GM19438 (cell line): ENCODE measurements at regions not wholly inside any gene's neighbourhood (a gene's known extent, or its start where the extent isn't known, plus 50 kb on each side); places are given as distances from the start of the nearest gene placed in this dataset.

Experiments used
- ATAC-seq: cut with Tn5 transposase; IDR thresholded peaks from one replicate; pipeline ENCODE4 v1.9.1; 2021; ENCODE audit warnings: low read depth; ENCODE audit not compliant: unreplicated experiment

DNA sequence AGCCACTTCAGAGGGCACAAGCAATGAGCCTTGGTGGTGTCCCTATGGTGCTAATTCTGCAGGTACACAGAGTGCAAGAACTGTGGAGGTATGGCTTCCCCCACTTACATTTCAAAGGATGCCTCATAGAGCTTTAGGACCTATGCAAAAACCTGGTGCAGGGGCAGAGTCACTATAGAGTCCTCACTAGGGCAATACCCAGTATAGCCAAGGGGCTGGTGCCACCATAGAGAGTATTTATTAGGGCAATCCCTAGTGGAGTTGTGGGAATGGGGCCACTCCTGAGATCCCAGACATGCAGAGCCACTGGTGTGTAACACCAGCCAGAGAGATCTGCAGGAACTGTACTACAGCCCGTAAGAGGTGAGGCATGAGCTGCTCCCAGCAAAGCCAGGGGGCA lies 312.2 kb downstream of the SLC4A3 start:
- ATAC-seq = no peak

DNA sequence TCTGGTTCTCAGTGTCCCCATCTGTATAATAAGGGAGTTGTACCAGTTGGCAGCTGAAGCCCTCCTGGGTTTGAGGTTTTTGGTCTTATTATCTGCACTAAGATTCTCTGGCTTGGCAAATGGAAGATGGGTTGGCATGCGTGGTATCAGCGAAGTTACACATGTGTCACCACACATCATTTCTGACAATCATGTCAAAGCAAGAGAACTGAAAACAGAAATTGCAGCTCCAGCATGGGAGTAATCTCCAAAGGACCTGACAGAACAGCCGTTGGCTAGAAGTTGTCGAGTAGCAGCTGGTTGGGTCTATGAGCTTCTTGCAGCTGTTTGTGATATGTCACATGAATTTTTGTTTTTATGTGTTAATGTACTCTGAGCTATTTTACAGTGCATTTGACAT lies 317.4 kb downstream of the SLC4A3 start:
- no peak for ATAC-seq

DNA sequence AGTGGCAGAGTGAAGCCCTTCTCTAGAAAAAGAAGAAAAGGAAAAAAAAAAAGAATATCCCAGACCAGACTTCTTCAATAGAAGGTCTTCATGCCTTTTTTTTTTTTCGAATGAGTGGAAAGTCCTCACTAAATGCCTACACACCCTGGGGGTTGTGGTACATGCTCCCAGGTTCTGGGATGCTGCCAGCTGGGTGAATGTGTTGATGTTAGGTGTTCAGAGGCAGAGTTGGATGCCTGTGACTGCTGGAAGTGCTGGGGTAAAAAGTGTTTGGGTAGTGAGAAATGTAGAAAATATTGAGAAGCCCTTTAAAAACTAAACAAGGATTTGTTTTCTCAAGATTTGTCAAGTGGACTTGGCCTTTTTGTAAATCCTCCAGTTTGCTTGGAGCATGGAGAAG lies 318.6 kb downstream of the SLC4A3 start:
- ATAC-seq = no peak

DNA sequence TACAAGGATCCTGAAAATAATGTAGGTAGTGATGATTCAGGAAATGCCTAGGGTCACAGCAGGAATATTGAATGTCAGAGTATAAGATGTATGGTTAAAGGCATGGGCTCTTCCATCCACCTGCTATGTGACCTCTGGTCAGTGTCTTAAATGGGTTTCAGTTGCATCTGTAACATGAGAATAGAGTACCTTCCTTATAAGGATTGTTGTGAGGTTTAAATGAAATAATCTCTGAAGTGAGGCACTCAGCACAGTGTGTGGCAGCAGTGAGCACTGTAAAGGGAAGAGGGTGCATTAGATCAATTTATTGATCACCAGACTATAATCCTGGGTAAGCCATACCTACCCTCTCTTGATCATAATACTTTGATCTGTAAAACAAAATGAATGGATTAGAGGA lies 319.1 kb downstream of the SLC4A3 start:
- ATAC-seq = no peak

DNA sequence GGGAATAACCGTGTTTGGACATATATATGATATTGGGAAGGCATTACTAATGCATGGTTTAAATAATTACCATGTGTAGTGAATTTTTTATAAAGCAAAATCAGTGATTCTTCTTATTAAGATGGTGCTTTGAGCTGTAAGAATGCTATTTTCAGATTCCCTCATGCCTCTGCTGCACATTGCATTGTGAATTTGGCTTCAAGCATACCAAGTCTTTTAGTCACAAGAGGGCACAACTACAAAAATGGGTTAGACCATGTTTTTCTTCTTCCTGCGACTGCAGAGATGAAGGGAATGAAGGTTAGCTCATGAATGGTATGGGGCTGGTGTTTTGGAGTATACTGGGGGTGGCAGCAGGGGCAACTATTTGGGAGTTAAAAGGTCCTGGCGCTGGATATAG lies 320.1 kb downstream of the SLC4A3 start:
- ATAC-seq = no peak

DNA sequence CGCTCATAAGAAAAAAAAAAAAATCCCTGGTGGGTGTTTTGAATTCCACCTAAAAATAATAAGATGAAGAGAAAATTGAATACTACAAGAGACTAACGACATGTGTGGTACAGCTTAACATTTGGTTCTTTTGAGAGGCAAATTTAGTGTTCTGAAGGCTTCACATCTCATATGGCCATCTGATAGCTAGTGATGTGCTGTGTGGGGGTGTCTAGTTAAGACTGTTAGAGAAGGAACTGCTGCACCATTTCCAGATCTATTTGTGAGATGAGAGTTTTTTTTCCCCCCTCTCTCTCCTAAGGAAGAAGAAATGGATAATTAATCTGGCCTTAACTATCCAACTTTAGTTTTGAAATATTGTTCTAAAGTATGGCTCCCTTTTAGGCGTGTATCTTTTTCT lies 321.6 kb downstream of the SLC4A3 start:
- ATAC-seq = no peak

DNA sequence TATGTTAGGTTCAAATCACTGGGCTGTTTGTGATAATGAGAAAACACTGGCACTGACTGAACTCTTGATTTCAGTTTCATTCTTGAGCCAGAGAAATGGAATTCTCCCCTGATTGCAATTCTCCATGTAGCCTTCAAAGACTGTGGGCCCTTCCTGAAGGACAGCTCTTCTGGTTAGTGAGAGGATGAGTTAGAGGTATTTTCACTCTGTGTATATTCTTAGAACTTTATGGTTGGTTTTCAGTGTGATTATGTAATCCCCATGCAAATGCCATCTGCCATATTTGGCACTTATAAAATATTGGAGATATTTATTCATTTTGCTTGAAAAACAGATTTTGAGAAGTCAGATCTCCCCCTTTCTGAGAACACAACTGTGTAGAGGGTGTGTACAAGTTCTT lies 323.7 kb downstream of the SLC4A3 start:
- ATAC-seq = no peak

DNA sequence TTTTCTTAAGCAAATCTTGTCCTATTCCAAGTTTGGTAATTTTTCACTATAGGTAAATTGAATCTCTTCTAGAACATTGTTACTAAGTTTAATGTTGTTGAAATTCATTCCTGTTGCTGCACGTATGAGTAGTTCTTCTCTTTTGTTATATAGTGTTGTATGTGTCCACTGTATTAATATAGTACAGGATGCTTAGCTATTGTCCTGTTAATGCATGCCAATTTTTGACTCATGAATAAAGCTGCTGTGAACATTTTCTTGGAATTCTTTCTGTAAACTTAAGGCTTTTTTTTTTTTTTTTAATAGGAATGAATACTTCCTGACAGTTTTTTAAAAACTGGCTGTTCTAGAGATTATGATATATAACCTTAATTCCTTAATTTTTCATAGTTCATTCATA lies 326.9 kb downstream of the SLC4A3 start:
- ATAC-seq = no peak

DNA sequence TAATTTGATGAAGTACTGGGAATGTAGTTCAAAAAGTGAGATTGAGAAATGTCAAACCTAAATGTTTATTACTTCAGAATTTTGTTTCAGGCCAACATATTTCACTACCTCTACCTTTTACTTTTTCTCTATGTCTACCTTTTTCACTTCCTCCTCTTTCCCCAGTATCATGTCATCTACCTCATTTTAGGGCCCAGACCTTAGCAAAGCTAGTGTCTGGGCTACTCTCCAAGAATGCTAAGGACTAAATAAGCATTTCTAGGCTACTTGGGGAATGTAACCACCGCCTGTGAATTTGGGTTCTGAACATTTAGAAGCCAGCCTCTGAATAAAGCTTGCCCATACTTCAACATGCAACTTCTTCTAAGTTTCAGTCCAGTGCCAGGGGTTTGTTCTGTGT lies 330.4 kb downstream of the SLC4A3 start:
- no peak for ATAC-seq

DNA sequence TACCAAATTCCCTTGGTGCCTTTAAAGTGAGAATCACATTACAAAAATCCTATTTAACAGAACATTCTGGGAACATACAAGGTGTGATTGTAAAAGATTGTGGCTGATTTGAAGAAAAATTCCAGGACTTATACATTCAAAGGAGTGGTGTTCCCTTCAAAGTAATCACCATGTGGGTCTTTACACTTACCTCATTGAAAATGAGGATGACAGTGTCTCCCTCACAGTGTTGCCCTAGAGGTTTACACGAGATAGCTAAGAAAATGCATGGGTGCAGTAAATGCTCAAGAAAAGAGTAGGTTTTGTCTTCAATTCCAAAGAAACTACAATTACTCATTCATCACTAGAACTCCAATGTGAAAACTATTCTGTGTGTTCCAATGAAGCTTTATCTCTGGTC lies 331.5 kb downstream of the SLC4A3 start:
- ATAC-seq = no peak

DNA sequence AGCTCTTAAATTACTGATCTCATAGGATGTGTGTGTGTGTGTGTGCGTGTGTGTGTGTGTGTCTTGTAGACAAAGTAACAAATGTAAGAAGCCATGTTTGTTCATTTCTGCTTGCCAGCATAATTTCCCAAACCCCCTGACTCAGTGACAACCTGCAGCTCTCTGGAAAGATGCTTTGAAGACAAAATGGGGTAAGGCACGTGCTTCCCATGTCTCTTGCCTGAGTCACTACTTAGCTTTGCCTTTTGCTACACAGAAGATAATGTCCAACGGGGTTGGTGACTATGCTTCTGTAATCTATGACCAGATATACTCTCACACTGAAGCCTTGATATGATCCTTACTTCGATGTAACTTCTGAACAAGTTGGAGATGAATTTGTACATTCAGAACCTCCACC lies 332.0 kb downstream of the SLC4A3 start:
- ATAC-seq = no peak

DNA sequence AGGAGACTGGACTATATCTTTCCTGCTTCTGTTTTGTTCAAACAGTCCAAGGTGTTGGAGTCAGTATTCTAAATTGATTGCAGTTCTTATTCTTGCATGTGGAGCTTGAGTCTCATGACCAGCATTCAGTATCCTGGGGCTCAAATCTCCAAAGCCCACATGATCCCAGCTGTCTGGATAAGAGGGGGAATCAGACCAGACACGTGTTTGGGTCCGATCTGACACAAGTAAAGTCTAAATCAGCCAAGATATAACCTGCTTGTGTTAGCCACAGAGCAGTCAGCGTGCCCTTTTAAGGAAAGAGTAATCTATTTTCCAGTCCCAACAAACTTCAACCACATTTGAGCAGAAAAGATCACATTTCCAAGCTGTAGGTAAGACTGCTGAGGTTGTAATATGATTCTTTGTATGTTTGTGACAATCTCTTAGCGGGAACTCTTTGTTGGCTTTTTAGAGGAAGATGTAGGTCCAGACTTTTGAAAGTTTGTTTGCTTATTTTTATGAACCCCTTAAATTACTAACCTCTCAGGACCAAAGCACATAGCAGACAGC lies 334.6 kb downstream of the SLC4A3 start:
- no peak for ATAC-seq

DNA sequence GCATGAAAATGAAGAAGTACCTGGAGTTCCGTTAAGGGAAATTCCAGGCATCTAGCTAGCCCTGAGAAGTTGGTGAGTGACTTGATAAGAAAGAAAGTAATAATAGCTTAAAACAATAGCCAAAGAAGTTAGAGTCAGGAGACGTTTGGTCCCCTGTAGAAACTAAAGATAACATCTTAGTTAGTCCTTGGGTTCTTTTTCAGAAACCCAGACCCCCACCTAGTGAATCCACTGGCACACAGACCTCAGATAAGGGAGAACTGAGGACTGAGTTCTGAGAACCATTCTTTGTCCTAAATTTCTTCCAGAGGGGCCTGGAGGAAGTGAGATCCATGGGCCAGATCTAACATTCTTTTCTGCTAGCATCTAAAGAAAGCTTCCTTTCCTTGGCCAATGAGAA lies 335.4 kb downstream of the SLC4A3 start:
- no peak for ATAC-seq

DNA sequence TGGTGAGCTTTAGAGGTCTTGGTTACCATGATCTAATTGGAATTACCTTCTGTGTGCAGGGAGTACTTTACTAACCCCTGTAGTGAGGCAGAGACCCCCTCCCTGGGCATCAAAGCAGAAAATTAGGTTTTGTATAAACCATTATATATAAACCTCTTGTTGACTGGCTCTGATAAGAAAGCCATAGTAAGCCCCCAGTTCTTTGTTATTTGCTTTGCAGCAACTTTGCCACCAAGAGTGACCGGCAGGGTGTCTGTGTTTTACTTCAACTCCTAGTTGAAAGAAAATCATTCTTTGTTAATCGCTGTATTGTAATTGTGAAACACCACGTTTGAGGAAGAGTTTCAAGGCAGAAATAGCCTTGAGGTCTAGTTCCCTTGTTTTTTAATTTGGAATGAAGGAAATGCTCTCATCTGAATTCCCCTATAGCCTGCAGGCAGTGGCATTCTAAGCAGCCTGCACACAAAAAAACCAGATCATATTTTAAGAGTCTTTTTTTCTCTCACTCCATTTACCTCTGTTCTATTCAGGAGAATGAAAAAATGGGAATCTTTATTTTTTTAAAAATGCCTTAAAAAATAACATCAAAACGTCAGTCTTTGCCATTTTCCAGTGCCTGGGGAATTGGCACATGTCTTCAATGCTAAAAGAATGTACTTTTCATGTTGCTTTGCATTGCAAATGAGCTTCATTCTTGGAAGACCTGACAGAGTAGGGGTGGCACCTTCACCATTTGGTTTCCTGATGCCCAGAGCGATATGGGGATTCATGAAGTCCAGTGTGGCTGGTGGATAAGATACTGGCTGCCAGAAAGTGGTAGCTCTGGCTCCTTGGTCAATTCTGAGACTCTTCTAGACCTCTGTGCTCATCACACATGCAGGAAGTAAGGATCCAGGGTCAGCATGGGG lies 338.1 kb downstream of the SLC4A3 start:
- no peak for ATAC-seq

DNA sequence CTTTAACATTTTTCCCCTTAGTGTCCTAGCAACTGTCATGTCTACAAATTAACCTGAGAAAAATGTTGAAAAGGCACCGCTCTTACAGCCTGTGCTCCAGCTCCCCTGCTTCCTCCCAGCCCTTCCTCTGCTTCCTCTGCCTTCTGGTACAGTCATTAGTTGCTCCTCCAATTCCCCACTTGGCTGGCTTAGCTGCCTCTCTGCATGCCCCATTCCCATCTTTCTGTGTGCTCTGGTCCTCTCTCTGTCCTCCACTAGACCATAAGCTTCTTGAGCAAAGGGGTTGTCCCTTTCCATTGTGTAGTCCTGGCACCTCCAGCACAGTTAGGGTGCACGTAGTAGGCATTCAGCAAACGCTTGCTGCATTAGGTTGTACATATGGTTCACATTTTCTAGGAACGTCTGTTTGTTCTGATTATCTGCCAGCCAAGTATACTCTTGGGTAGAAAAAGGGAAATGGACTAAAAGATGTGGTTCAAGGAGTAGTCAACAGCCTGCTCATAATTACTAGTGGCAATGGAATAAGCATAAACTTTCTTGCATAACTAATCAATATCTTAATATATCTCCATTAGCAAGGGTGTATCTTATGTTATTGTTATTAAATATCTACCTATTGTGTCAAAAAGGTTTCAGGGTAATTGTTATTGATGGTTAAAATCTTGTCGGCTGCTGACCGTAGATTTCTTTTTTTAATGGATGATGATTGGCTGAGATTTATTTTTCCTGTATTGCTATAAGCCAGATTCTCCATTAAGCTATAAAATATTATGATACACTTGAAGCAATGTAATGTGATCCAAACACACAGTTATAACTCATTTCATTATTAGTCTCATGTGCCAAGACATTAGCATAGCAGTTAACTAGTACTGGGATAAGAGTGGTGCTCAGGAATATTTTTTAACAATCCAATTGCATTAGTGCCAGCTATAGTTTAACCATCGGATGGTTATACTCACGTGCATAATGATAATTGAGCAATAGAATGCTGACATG lies 340.1 kb downstream of the SLC4A3 start:
- no peak for ATAC-seq

DNA sequence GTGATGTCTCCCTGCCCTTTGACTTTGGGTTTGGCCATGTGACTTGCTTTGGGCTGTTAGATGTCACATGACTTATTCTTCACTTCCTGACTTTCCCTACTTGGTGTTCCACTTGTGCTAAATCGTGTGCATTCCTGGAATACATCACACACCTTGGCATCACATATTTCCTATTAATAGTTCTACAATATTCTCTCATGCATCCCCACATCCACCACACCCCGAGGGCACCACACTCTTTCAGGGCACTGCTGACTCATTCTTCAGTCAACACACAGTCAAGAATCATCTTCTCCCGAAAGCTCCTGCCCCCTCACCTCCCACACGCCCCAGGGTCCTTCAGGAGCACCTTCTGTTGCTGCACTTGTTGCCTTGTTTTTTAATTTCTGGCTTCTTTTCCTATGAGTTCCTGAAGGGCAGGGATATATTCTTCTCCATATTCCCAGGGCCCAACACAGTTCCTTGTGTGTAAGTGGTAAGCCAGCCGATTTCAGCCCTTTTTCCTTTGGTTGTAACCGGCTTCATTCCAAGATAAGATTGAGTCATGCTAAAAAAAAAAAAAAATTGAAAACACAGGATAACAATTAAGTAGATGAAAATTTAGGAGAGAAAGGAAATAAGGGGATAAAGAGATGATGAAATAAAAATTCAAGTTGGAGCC lies 341.4 kb downstream of the SLC4A3 start:
- ATAC-seq = no peak

DNA sequence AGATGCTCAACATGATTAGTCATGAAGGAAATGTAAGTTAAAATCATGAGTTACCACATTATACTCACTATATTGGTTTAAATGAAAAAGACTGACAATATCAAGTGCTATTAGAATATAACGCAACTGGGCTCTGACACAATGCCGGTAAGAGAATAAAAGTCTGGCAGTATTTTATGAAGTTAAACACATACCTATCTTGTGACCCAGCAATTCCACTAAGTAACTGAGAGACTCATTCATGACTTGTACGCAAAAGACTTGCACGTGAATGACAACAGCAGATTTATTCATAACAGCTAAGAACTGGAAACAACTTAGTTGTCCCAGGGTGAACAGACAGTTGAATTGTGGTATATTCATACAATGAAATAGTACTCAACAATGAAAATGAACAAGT lies 342.1 kb downstream of the SLC4A3 start:
- ATAC-seq = no peak

DNA sequence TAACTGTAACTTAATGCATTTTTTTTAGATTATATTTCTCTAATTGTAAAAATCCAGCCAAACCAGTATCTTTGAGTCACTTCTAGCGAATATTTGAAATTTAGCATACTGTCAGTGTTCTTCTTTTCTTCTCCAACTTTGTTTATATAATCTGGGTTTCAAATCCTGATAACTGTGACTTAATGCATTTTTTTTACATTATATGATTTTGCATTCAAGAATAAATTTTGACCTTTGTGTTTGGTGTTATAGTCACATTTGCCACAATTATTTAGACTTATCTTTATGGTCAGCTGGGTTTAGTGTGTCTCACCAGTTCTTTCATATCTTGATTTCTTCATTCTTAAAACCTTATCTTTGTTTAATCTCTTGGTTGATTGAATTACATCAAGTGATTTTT lies 345.7 kb downstream of the SLC4A3 start:
- ATAC-seq = no peak

DNA sequence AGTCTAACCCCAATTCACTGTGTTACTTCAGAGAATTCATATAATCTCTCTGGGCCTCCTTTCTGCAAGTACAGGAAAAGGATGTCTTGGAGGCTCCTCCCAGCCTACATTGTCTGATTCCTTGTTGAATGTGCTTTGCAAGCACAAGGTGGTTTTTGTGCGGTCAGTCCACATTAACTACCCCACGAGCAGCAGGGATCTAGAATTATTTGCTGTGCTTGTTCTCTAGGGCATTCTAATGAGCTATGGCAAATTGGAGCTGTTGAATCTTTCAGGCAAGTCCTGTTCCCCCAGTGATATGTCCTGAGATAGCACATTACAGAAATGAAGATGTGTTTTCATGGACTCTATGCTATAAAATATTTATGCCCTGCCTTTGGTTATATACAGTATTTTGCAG lies 349.4 kb downstream of the SLC4A3 start:
- ATAC-seq = no peak

DNA sequence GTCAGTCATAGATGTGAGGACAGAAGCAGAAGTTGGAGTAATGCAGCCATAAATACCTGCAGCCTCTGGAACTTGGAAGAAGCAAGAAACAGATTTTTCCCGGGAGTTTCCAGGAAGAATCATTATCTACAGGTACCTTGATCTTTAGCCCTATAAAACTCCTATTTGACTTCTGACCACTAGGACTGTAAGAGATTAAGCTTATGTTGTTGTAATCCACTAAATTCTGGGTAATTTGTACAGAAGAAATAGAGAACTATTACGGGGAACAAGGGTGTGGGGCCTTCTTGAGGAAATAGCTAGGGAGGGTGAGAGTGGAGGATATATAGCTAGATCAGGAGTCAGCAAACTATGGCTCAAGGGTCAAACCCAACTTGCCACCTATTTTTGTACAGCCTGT lies 353.2 kb downstream of the SLC4A3 start:
- ATAC-seq = no peak

DNA sequence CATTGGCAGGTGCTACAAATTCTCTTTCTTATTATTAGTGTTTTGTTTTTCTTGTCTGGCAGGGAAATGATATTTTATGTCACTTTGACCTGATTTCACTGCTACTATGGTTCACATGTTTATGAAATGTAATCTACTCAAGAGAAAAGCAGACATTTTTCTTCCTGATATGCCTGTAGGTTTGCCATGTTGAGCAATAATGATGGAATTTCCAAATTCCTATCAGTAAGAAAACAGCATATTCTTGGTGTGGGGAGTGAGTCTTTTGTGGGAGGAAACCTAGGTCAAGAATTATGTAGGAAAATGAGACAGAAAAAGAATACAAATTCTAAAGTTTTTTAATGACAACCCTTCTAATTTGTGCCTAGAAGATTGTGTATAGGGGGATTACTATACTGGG lies 356.4 kb downstream of the SLC4A3 start:
- ATAC-seq = no peak
